Right lobe of liver (tissue), 4 donors: ENCODE measurements at regions not wholly inside any gene's neighbourhood (a gene's known extent, or its start where the extent isn't known, plus 50 kb on each side); places are given as distances from the start of the nearest gene placed in this dataset.
"Not testable (repeated sequence)": the region's sequence is repeated elsewhere in the genome, so short reads cannot be mapped to it uniquely, and the experiment has no call there.

Experiments
- CTCF ChIP-seq, 4 donors: fragments of 200-600 bp in 3 of 4; fragments of 450-650 bp in 1 of 4; IDR thresholded peaks; one replicate each; pipeline versions ENCODE4 v1.5.1 to v1.8.0; 2016 to 2022; ENCODE audit warnings: antibody characterized with exemption in 4 of 4, mild to moderate bottlenecking in 2 of 4
- POLR2A ChIP-seq: fragments of 450-650 bp; IDR thresholded peaks from one replicate; pipeline ENCODE4 v1.6.1; 2017; ENCODE audit warnings: antibody characterized with exemption, mild to moderate bottlenecking
- donor health status: DM: no; HTN: no; CAD: no.
- donor health status: DM: no; HTN: no; CAD: no.
- donor health status: DM: no; HTN: yes; CAD: no.

GRCh38 chr6:112960130-112960529, 613.0 kb downstream of the RFPL4B start:
- TF ChIP-seq CTCF (IDR thresholded peaks at IDR 0.05); POLR2A: not testable (repeated sequence)
